GM18858 (cell line): ENCODE measurements at regions not wholly inside any gene's neighbourhood (a gene's known extent, or its start where the extent isn't known, plus 50 kb on each side); places are given as distances from the start of the nearest gene placed in this dataset.

Experiments
- ATAC-seq: cut with Tn5 transposase; IDR thresholded peaks from one replicate; pipeline ENCODE4 v1.9.1; 2021; ENCODE audit not compliant: unreplicated experiment

- no peak for ATAC-seq
Measured at GRCh38 chr15:70158309-70159000, 60.7 kb upstream of the TLE3 start.

- ATAC-seq, result no peak
Measured at GRCh38 chr15:70156671-70157271, 59.1 kb upstream of the TLE3 start.

- no peak for ATAC-seq
Measured at GRCh38 chr15:70154718-70155347, 57.1 kb upstream of the TLE3 start.

- ATAC-seq, result no peak
Measured at GRCh38 chr15:70153921-70154717, 56.4 kb upstream of the TLE3 start.

GRCh38 chr15:70152070-70152480, 54.4 kb upstream of the TLE3 start:
- ATAC-seq, result no peak

GRCh38 chr15:70151462-70151861, 53.7 kb upstream of the TLE3 start:
- no peak for ATAC-seq

GRCh38 chr15:70151003-70151402, 53.3 kb upstream of the TLE3 start:
- ATAC-seq, result no peak

GRCh38 chr15:70150405-70150747, 52.7 kb upstream of the TLE3 start:
- ATAC-seq, result no peak

- no peak for ATAC-seq
Measured at GRCh38 chr15:70149667-70150404, 52.1 kb upstream of the TLE3 start.

- no peak for ATAC-seq
Measured at GRCh38 chr15:70147778-70148177, 50.1 kb upstream of the TLE3 start.
